ENCODE measurements at regions not wholly inside any gene's neighbourhood (a gene's known extent, or its start where the extent isn't known, plus 50 kb on each side); places are given as distances from the start of the nearest gene placed in this dataset.
"Not testable (repeated sequence)": the region's sequence is repeated elsewhere in the genome, so short reads cannot be mapped to it uniquely, and the experiment has no call there.

- no peaks in the 10 kb centered on the region for H4K20me1 ChIP-seq (ENCODE audit: low read depth, low read length)
- H3K27me3 ChIP-seq (ENCODE audit: low read length): peaks cover 3% of the 10 kb centered on the region; the same call in 1 of the 2 replicates
- H3K4me3 ChIP-seq (ENCODE audit: insufficient read depth, low read length, poor library complexity, severe bottlenecking): no peak overlapping the region
- no peaks in the 10 kb centered on the region for H3F3A ChIP-seq (ENCODE audit: insufficient read depth)
- no peaks in the 10 kb centered on the region for H3K36me3 ChIP-seq (ENCODE audit: low read length)
- H3K9me2 ChIP-seq (replicated peaks; ENCODE audit: insufficient read depth, low read length): no peaks in the 10 kb centered on the region
- no peak overlapping the region for H2AFZ ChIP-seq (ENCODE audit: low read depth, low read length, severe bottlenecking)
- TF ChIP-seq CTCF (IDR thresholded peaks at IDR 0.05; ENCODE audit: insufficient read depth, low read length, poor library complexity, severe bottlenecking): no peak
- no peak for TF ChIP-seq EZH2phosphoT487 (conservative IDR thresholded peaks at IDR 0.05; ENCODE audit: low read length)
- no peaks in the 10 kb centered on the region for H3K79me2 ChIP-seq (ENCODE audit: insufficient read depth, low read length)
- no peak overlapping the region for H3K9ac ChIP-seq (ENCODE audit: low read length)
- no peak overlapping the region for H3K4me2 ChIP-seq (ENCODE audit: low read depth, low read length, poor library complexity, severe bottlenecking)
- no peaks in the 10 kb centered on the region for H3K9me3 ChIP-seq (ENCODE audit: insufficient read depth, low read length)
- no peak overlapping the region for H3K27ac ChIP-seq (ENCODE audit: low read depth, low read length)
Observed at GRCh38 chr12:23253191-23253590, 628.2 kb downstream of the ETNK1 start.

GRCh38 chr12:23253910-23254309 lies 628.9 kb downstream of the ETNK1 start:
- H2AFZ ChIP-seq (ENCODE audit: low read depth, low read length, severe bottlenecking); H3F3A ChIP-seq (ENCODE audit: insufficient read depth); H3K36me3 ChIP-seq (ENCODE audit: low read length); H3K9me2 ChIP-seq (replicated peaks; ENCODE audit: insufficient read depth, low read length); H3K27ac ChIP-seq (ENCODE audit: low read depth, low read length); H3K4me2 ChIP-seq (ENCODE audit: low read depth, low read length, poor library complexity, severe bottlenecking); H3K27me3 ChIP-seq (ENCODE audit: low read length); H3K4me3 ChIP-seq (ENCODE audit: insufficient read depth, low read length, poor library complexity, severe bottlenecking); H3K79me2 ChIP-seq (ENCODE audit: insufficient read depth, low read length); H3K9ac ChIP-seq (ENCODE audit: low read length); H4K20me1 ChIP-seq (ENCODE audit: low read depth, low read length); H3K9me3 ChIP-seq (ENCODE audit: insufficient read depth, low read length): not testable (repeated sequence)

GRCh38 chr12:23259558-23259957 lies 634.6 kb downstream of the ETNK1 start:
- Histone ChIP-seq H3K27ac (ENCODE audit: low read depth, low read length) (no peak overlapping the region), H3K27me3 (ENCODE audit: low read length) (peaks cover 3% of the 10 kb centered on the region; the same call in 1 of the 2 replicates), H3K4me3 (ENCODE audit: insufficient read depth, low read length, poor library complexity, severe bottlenecking) (no peak overlapping the region), H3K9me2 (replicated peaks; ENCODE audit: insufficient read depth, low read length) (no peaks in the 10 kb centered on the region), H3F3A (ENCODE audit: insufficient read depth) (no peaks in the 10 kb centered on the region), H2AFZ (ENCODE audit: low read depth, low read length, severe bottlenecking) (no peak overlapping the region), H3K9me3 (ENCODE audit: insufficient read depth, low read length) (no peaks in the 10 kb centered on the region), H3K36me3 (ENCODE audit: low read length) (no peaks in the 10 kb centered on the region), H3K4me2 (ENCODE audit: low read depth, low read length, poor library complexity, severe bottlenecking) (no peak overlapping the region), H4K20me1 (ENCODE audit: low read depth, low read length) (no peaks in the 10 kb centered on the region), H3K9ac (ENCODE audit: low read length) (no peak overlapping the region), H3K79me2 (ENCODE audit: insufficient read depth, low read length) (no peaks in the 10 kb centered on the region)
- no peak for TF ChIP-seq EZH2phosphoT487 (conservative IDR thresholded peaks at IDR 0.05; ENCODE audit: low read length)
- no peak for TF ChIP-seq CTCF (IDR thresholded peaks at IDR 0.05; ENCODE audit: insufficient read depth, low read length, poor library complexity, severe bottlenecking)

GRCh38 chr12:23262670-23263069 lies 637.7 kb downstream of the ETNK1 start:
- H3K36me3 ChIP-seq (ENCODE audit: low read length): no peaks in the 10 kb centered on the region
- TF ChIP-seq EZH2phosphoT487 (conservative IDR thresholded peaks at IDR 0.05; ENCODE audit: low read length) (no peak), CTCF (IDR thresholded peaks at IDR 0.05; ENCODE audit: insufficient read depth, low read length, poor library complexity, severe bottlenecking) (no peak)
- peaks cover 3% of the 10 kb centered on the region; the same call in 1 of the 2 replicates for H3K27me3 ChIP-seq (ENCODE audit: low read length)
- H3K9ac ChIP-seq (ENCODE audit: low read length): no peak overlapping the region
- H3K4me3 ChIP-seq (ENCODE audit: insufficient read depth, low read length, poor library complexity, severe bottlenecking): no peak overlapping the region
- no peak overlapping the region for H3K27ac ChIP-seq (ENCODE audit: low read depth, low read length)
- no peak overlapping the region for H2AFZ ChIP-seq (ENCODE audit: low read depth, low read length, severe bottlenecking)
- no peaks in the 10 kb centered on the region for H3K9me3 ChIP-seq (ENCODE audit: insufficient read depth, low read length)
- no peak overlapping the region for H3K4me2 ChIP-seq (ENCODE audit: low read depth, low read length, poor library complexity, severe bottlenecking)
- H3K79me2 ChIP-seq (ENCODE audit: insufficient read depth, low read length): no peaks in the 10 kb centered on the region
- no peaks in the 10 kb centered on the region for H3K9me2 ChIP-seq (replicated peaks; ENCODE audit: insufficient read depth, low read length)
- no peaks in the 10 kb centered on the region for H4K20me1 ChIP-seq (ENCODE audit: low read depth, low read length)
- H3F3A ChIP-seq (ENCODE audit: insufficient read depth): no peaks in the 10 kb centered on the region
